Transverse colon (tissue), 4 donors: ENCODE measurements at regions not wholly inside any gene's neighbourhood (a gene's known extent, or its start where the extent isn't known, plus 50 kb on each side); places are given as distances from the start of the nearest gene placed in this dataset.
"Not testable (repeated sequence)": the region's sequence is repeated elsewhere in the genome, so short reads cannot be mapped to it uniquely, and the experiment has no call there.

ENCODE experiments used
- DNase-seq: peaks from one replicate; pipeline ENCODE4 v3.0.0-alpha.2; 2019
- H3K27ac ChIP-seq, 4 donors: fragments of 200-600 bp; sonication (generic); 2 replicates each; pipeline ENCODE4 v1.5.1; 2016 to 2018; ENCODE audit warnings: inconsistent platforms in 4 of 4
- H3K27me3 ChIP-seq: fragments of 200-600 bp; sonication (generic); 2 replicates; pipeline ENCODE4 v1.5.1; 2017; ENCODE audit warnings: inconsistent platforms
- H3K36me3 ChIP-seq, 4 donors: fragments of 200-600 bp; sonication (generic); 2 replicates each; pipeline ENCODE4 v1.5.1; 2017 to 2019; ENCODE audit warnings: inconsistent platforms in 4 of 4
- H3K4me1 ChIP-seq, 4 donors: fragments of 200-600 bp; sonication (generic); 2 replicates each; pipeline ENCODE4 v1.5.1; 2017 to 2020; ENCODE audit warnings: inconsistent platforms in 4 of 4
- H3K4me3 ChIP-seq, 4 donors: fragments of 200-600 bp; sonication (generic); 1 replicate in 1 of 4; 2 replicates in 3 of 4; pipeline versions ENCODE4 v1.5.1 to v1.6.1; 2017 to 2019; ENCODE audit warnings: inconsistent platforms in 4 of 4
- H3K9me3 ChIP-seq, 2 donors: fragments of 200-600 bp; sonication (generic); 2 replicates each; pipeline ENCODE4 v1.5.1; 2017 to 2019; ENCODE audit warnings: inconsistent platforms in 2 of 2
- CTCF ChIP-seq, 5 experiments: fragments of 200-600 bp in 3 of 5; fragments of 450-650 bp in 2 of 5; sonication (generic) in 3 of 5; IDR thresholded peaks; 1 replicate in 2 of 5; 2 replicates in 3 of 5; pipeline ENCODE4 v1.5.1; 2016 to 2017; ENCODE audit warnings: antibody characterized with exemption in 5 of 5, inconsistent platforms in 3 of 5, mild to moderate bottlenecking in 2 of 5, moderate library complexity in 1 of 5
- EP300 ChIP-seq: sonication (generic); formaldehyde crosslinking; IDR thresholded peaks from one replicate; pipeline ENCODE4 v1.6.1; 2017; ENCODE audit warnings: antibody characterized with exemption, low read depth
- POLR2A ChIP-seq: fragments of 450-650 bp; IDR thresholded peaks from one replicate; pipeline ENCODE4 v1.6.1; 2016; ENCODE audit warnings: antibody characterized with exemption, mild to moderate bottlenecking, moderate library complexity
- POLR2AphosphoS5 ChIP-seq, 3 donors: sonication (generic); formaldehyde crosslinking; IDR thresholded peaks; one replicate each; pipeline ENCODE4 v1.6.1; 2016; ENCODE audit warnings: antibody characterized with exemption in 3 of 3
- WGBS, 2 donors: methylation state at CpG; one replicate each; pipeline ENCODE4 v1.1.5; 2018; ENCODE audit warnings: low coverage in 1 of 2; 5-methylcytosine and 5-hydroxymethylcytosine counted together
- in situ Hi-C, 4 donors: fragments of 200-750 bp; cut with MboI; loops; one replicate each; pipeline versions ENCODE4 v1.15.0 to v1.15.1; 2017; ENCODE audit warnings: low sequenced_read_pairs in 3 of 4, low pct_ligation_motif_present in 1 of 4, low pct_unique_long_range_greater_than_20kb in 1 of 4
- intact Hi-C: fragments of 100-400 bp; cut with DNase I; formaldehyde crosslinking; loops from one replicate; pipeline ENCODE4 v1.15.1; 2023; ENCODE audit warnings: low total_unique reads

GRCh38 chr1:196043268-196043667 lies 565.0 kb downstream of the KCNT2 start:
- TF ChIP-seq POLR2AphosphoS5 (IDR thresholded peaks at IDR 0.05) (no peak), CTCF (IDR thresholded peaks at IDR 0.05) (no peak), POLR2A (no peak), EP300 (no peak)
- H3K4me3 ChIP-seq, result no peak overlapping the region
- H3K36me3 ChIP-seq, result no peaks in the 10 kb centered on the region
- H3K27ac ChIP-seq, result no peak overlapping the region
- WGBS, 2 donors, result 71 to 75% methylated on average over 2 of the region's 2 CpGs
- H3K27me3 ChIP-seq, result no peaks in the 10 kb centered on the region
- intact Hi-C loops, result no loop called here
- DNase-seq, result no peak
- in situ Hi-C loops, result no loop called here
- H3K9me3 ChIP-seq, result no peaks in the 10 kb centered on the region
- no peaks in the 10 kb centered on the region for H3K4me1 ChIP-seq

DNA sequence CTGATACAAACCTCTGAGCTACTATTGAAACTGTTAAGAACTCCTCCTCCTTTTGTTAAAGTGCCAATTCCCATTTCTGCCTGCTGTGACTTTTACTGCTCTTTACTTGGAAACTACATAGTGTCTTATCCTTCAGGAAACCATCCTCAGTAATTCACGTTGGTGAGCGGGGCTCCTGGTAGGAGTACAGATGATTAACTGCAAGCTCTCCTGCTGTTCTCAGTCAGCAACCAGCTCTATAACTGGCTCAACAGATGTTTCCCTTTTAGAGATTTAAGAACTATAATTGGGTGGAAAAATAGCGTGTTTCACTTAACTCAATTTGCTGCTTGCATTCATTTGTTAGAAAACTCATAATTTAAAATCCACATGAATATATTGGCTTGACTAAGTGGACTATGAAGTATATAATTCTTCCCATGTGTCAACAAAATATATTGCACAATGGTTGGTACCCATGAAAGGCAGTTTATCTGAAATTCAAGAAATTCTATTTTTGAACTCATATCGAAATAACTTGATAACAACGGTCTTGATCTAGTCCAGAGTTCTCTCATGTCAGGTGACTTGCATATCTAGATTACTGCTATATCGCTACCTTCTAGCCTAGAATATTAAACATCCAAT lies 574.0 kb downstream of the KCNT2 start:
- H3K4me3 ChIP-seq, result no peak overlapping the region
- H3K27ac ChIP-seq, result no peak overlapping the region
- no peaks in the 10 kb centered on the region for H3K9me3 ChIP-seq
- intact Hi-C loops, result no loop called here
- no peaks in the 10 kb centered on the region for H3K4me1 ChIP-seq
- H3K27me3 ChIP-seq, result no peaks in the 10 kb centered on the region
- DNase-seq, result no peak
- in situ Hi-C loops, result no loop called here
- no peaks in the 10 kb centered on the region for H3K36me3 ChIP-seq
- no peak for TF ChIP-seq POLR2A
- no peak for TF ChIP-seq CTCF (IDR thresholded peaks at IDR 0.05)
- no peak for TF ChIP-seq EP300
- TF ChIP-seq POLR2AphosphoS5 (IDR thresholded peaks at IDR 0.05), result no peak
- WGBS, 2 donors, result 48 to 50% methylated on average over 6 of the region's 6 CpGs

GRCh38 chr1:196031387-196031786 lies 576.9 kb downstream of the KCNT2 start:
- 57 to 59% methylated on average over 2 of the region's 2 CpGs for WGBS, 2 donors
- in situ Hi-C loops, intact Hi-C loops: not testable (repeated sequence)

DNA sequence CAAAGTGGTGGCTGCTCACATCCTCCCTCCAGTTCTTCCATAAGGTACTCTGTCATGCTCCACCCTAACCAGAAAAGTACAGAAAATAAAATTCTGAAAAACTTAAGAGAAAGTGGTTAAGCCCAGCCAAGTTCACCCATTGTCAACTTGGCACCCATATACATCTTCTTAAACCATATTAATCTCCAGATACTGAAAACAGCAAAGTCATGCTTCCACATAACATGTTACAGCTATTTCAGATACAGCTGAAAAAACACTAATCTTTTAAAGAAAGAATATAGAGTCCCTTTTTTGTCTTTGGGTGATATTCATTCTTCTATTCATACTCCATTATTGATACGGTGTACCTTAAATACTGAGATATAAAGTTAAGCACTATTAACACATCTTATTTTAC lies 577.8 kb downstream of the KCNT2 start:
- H3K27me3 ChIP-seq, result no peaks in the 10 kb centered on the region
- 85 to 92% methylated on average over 1 of the region's 1 CpG for WGBS, 2 donors
- no peaks in the 10 kb centered on the region for H3K4me1 ChIP-seq
- in situ Hi-C loops (no loop called here), intact Hi-C loops (no loop called here)
- TF ChIP-seq POLR2A (no peak), CTCF (IDR thresholded peaks at IDR 0.05) (no peak), POLR2AphosphoS5 (IDR thresholded peaks at IDR 0.05) (no peak), EP300 (no peak)
- no peak for DNase-seq
- H3K27ac ChIP-seq, result no peak overlapping the region
- no peak overlapping the region for H3K4me3 ChIP-seq
- H3K9me3 ChIP-seq, result no peaks in the 10 kb centered on the region
- no peaks in the 10 kb centered on the region for H3K36me3 ChIP-seq

More at GRCh38 chr1:196031387-196031786, 576.9 kb downstream of the KCNT2 start:
- not testable (repeated sequence) for DNase-seq, H3K36me3 ChIP-seq, H3K9me3 ChIP-seq, H3K27me3 ChIP-seq, H3K4me3 ChIP-seq, H3K4me1 ChIP-seq, H3K27ac ChIP-seq

GRCh38 chr1:196029410-196029809 lies 578.8 kb downstream of the KCNT2 start:
- H3K36me3 ChIP-seq, result no peaks in the 10 kb centered on the region
- WGBS, 2 donors, result 84 to 85% methylated on average over 1 of the region's 1 CpG
- H3K27ac ChIP-seq, result no peak overlapping the region
- H3K9me3 ChIP-seq, result no peaks in the 10 kb centered on the region
- TF ChIP-seq POLR2AphosphoS5 (IDR thresholded peaks at IDR 0.05), result no peak
- no peak for TF ChIP-seq EP300
- no peak for TF ChIP-seq CTCF (IDR thresholded peaks at IDR 0.05)
- TF ChIP-seq POLR2A, result no peak
- DNase-seq, result no peak
- in situ Hi-C loops, result no loop called here
- H3K4me3 ChIP-seq, result no peak overlapping the region
- intact Hi-C loops, result no loop called here
- no peaks in the 10 kb centered on the region for H3K27me3 ChIP-seq
- H3K4me1 ChIP-seq, result no peaks in the 10 kb centered on the region
